ENCODE measurements at regions not wholly inside any gene's neighbourhood (a gene's known extent, or its start where the extent isn't known, plus 50 kb on each side); places are given as distances from the start of the nearest gene placed in this dataset.

DNA sequence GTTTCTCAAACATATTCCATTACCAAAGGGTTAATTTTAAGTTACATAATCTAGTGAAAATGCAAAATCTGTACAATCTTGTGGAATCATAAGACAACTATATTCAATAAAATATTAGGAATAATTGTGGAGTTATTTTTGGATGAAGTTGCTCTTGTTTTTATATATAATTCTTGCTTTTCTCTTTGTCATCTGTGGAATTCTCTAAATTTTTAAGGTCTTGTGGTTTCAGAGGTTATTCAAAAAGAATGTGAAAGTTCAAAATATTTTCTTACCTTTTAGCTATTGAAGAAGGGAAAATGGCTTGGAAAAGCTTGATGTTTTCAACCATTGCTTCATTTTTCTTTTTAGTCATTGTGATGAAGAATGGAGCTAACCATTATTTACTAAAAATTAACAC lies 552.1 kb downstream of the TFEC start:
- POLR2A ChIA-PET (ENCODE audit: partially characterized antibody) = no interaction called here
- H2AFZ ChIP-seq (ENCODE audit: low read length) = no peak overlapping the region

More for the DNA sequence above, 552.1 kb downstream of the TFEC start:
- no peak for FAIRE-seq
- Histone ChIP-seq H3K23me2 (ENCODE audit: low read depth, low read length) (peaks cover 3% of the 10 kb centered on the region; the same call in 1 of the 2 replicates), H3K36me3 (ENCODE audit: control insufficient read depth in 2 of 4, insufficient read depth in 4 of 4, low read length in 3 of 4) (no peaks in the 10 kb centered on the region), H3K18ac (ENCODE audit: extremely low read depth, low read length) (no peak overlapping the region), H2BK12ac (ENCODE audit: low read depth, low read length) (no peak overlapping the region), H3K23ac (ENCODE audit: insufficient read length) (no peak overlapping the region), H3K27ac (ENCODE audit: low read depth, low read length) (no peak overlapping the region), H4K8ac (ENCODE audit: extremely low read depth, insufficient read depth, low read length) (no peak overlapping the region), H4K20me1 (replicated peaks in 1 of 2; ENCODE audit: control insufficient read depth in 1 of 2, insufficient read depth in 2 of 2, low read length in 2 of 2) (no peaks in the 10 kb centered on the region), H3K9me3 (ENCODE audit: insufficient read depth in 2 of 2, low read depth in 1 of 2, low read length in 1 of 2) (no peaks in the 10 kb centered on the region), H2BK20ac (ENCODE audit: low read length) (no peak overlapping the region), H3K79me1 (ENCODE audit: low read depth, low read length) (no peaks in the 10 kb centered on the region), H3K4me3 (ENCODE audit: extremely low read depth in 1 of 4, insufficient read depth in 2 of 4, low read depth in 3 of 4, low read length in 4 of 4) (no peak overlapping the region), H3K79me2 (ENCODE audit: control insufficient read depth in 1 of 2, insufficient read depth in 2 of 2, low read length in 2 of 2) (no peaks in the 10 kb centered on the region), H3K14ac (ENCODE audit: insufficient read length) (no peak overlapping the region), H2BK5ac (ENCODE audit: low read depth, low read length) (no peak overlapping the region), H3K4me2 (ENCODE audit: insufficient read depth in 1 of 2, low read depth in 2 of 2, low read length in 2 of 2) (no peak overlapping the region), H4K5ac (ENCODE audit: insufficient read length, low read depth, low read length) (no peak overlapping the region), H2AK5ac (ENCODE audit: low read depth, low read length) (no peak overlapping the region), H3K27me3 (replicated peaks in 1 of 4; ENCODE audit: control insufficient read depth in 3 of 4, extremely low read depth in 1 of 4, insufficient read depth in 3 of 4, low read length in 3 of 4) (peaks cover 0 to 17% (median 8%) of the 10 kb centered on the region in 4 experiments; a peak in 5 of 7 replicates), H2BK120ac (replicated peaks; ENCODE audit: low read depth, low read length) (no peak overlapping the region), H3K4me1 (replicated peaks in 1 of 4; ENCODE audit: control insufficient read depth in 3 of 4, insufficient read depth in 4 of 4, low read length in 3 of 4) (peaks cover 0 to 10% (median 4%) of the 10 kb centered on the region in 4 experiments; a peak in 4 of 7 replicates), H4K91ac (replicated peaks; ENCODE audit: insufficient read length, low read length) (no peak overlapping the region), H3K4ac (replicated peaks; ENCODE audit: insufficient read length, low read depth, low read length) (no peak overlapping the region), H3K9ac (replicated peaks in 1 of 4; ENCODE audit: extremely low read depth in 1 of 4, low read depth in 3 of 4, low read length in 3 of 4) (no peak overlapping the region), H3K56ac (replicated peaks; ENCODE audit: insufficient read length, low read depth, low read length) (no peak overlapping the region), H2BK15ac (ENCODE audit: low read length) (no peak overlapping the region)
- CTCF ChIA-PET (ENCODE audit: partially characterized antibody) = no interaction called here
- TF ChIP-seq, protein P1, sequence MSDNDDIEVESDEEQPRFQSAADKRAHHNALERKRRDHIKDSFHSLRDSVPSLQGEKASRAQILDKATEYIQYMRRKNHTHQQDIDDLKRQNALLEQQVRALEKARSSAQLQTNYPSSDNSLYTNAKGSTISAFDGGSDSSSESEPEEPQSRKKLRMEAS (IDR thresholded peaks at IDR 0.05) = no peak
- TF ChIP-seq SIX5 (IDR thresholded peaks at IDR 0.05; ENCODE audit: low read depth, low read length) (no peak), CHD1 (IDR thresholded peaks at IDR 0.05; ENCODE audit: low read depth, low read length) (no peak), NRF1 (IDR thresholded peaks at IDR 0.05; ENCODE audit: low read depth, low read length) (no peak)
- no peak for DNase-seq (ENCODE audit: low read depth in 1 of 2, low spot score in 2 of 2)
